Adrenal gland (tissue), 9 donors: ENCODE measurements at regions not wholly inside any gene's neighbourhood (a gene's known extent, or its start where the extent isn't known, plus 50 kb on each side); places are given as distances from the start of the nearest gene placed in this dataset.
A peak's percentile ranks its signal among the peaks of the same experiment; 100 is the strongest.

Experiments used
- DNase-seq, 7 donors: peaks; one replicate each; pipeline ENCODE4 v3.0.0-alpha.2; 2019 to 2020
- H3K27ac ChIP-seq, 5 donors: fragments of 200-600 bp; sonication (generic) in 4 of 5; 1 replicate in 3 of 5; 2 replicates in 2 of 5; pipeline versions ENCODE4 v1.5.1 to v1.8.0; 2016 to 2020; ENCODE audit warnings: mild to moderate bottlenecking in 1 of 5
- H3K27me3 ChIP-seq: fragments of 200-600 bp; 2 replicates; pipeline ENCODE4 v1.8.0; 2021
- H3K36me3 ChIP-seq, 2 donors: fragments of 200-600 bp; replicated peaks in 1 of 2; 1 replicate in 1 of 2; 2 replicates in 1 of 2; pipeline versions ENCODE4 v1.5.1 to v1.8.0; 2018 to 2022
- H3K4me1 ChIP-seq, 2 donors: fragments of 200-600 bp; replicated peaks in 1 of 2; 1 replicate in 1 of 2; 2 replicates in 1 of 2; pipeline versions ENCODE4 v1.5.1 to v1.8.0; 2018 to 2021
- H3K4me3 ChIP-seq, 4 donors: fragments of 200-600 bp; sonication (generic) in 3 of 4; one replicate each; pipeline ENCODE4 v1.5.1; 2016 to 2018
- H3K9me3 ChIP-seq, 3 donors: fragments of 200-600 bp; sonication (generic) in 1 of 3; replicated peaks in 1 of 3; 1 replicate in 2 of 3; 2 replicates in 1 of 3; pipeline versions ENCODE4 v1.5.1 to v1.8.0; 2016 to 2021
- CTCF ChIP-seq, 6 experiments: fragments of 450-650 bp in 4 of 6; fragments of 200-600 bp in 2 of 6; sonication (generic) in 1 of 6; IDR thresholded peaks; 1 replicate in 5 of 6; 2 replicates in 1 of 6; pipeline versions ENCODE4 v1.5.1 to v1.8.0; 2016 to 2021; ENCODE audit warnings: antibody characterized with exemption in 6 of 6, mild to moderate bottlenecking in 2 of 6, moderate library complexity in 1 of 6
- POLR2A ChIP-seq, 2 donors: fragments of 450-650 bp; IDR thresholded peaks; one replicate each; pipeline ENCODE4 v1.6.1; 2017; ENCODE audit warnings: antibody characterized with exemption in 2 of 2, mild to moderate bottlenecking in 2 of 2, moderate library complexity in 1 of 2
- WGBS, 4 donors: extraction: QIAGEN DNeasy Blood & Tissue Kit in 2 of 4; methylation state at CpG; one replicate each; pipeline versions ENCODE4 v1.1.5 to v1.1.7; 2013 to 2017; 5-methylcytosine and 5-hydroxymethylcytosine counted together
- intact Hi-C, 2 donors: fragments of 100-400 bp; cut with DNase I; formaldehyde crosslinking; loops; one replicate each; pipeline versions ENCODE4 v1.14.1 to v1.15.0; 2022 to 2023
- donor health status: healthy with polysubstance abuse.
- donor health status: Bipolar disorder and iron deficiency.
- donor health status: DM: yes; HTN: yes; CAD: no.
- donor health status: DM: no; HTN: no; CAD: no.
- donor health status: DM: no; HTN: no; CAD: no.

GRCh38 chr6:143616741-143617140 lies 61.0 kb upstream of the PHACTR2 start:
- no peak for TF ChIP-seq CTCF (IDR thresholded peaks at IDR 0.05)
- intact Hi-C loops: no loop called here
- Histone ChIP-seq H3K4me3 (no peak overlapping the region), H3K9me3 (no peaks in the 10 kb centered on the region), H3K36me3 (no peaks in the 10 kb centered on the region), H3K27me3 (no peaks in the 10 kb centered on the region), H3K4me1 (peaks cover 0 to 3% of the 10 kb centered on the region in 2 donors), H3K27ac (no peak overlapping the region)
- no peak for DNase-seq
- WGBS, 4 donors: 67 to 92% (median 80%) methylated on average over 7 of the region's 7 CpGs

- WGBS, 4 donors: 89 to 100% (median 92%) methylated on average over 1 of the region's 1 CpG
- Histone ChIP-seq H3K4me1 (peaks cover 0 to 3% of the 10 kb centered on the region in 2 donors), H3K27ac (no peak overlapping the region), H3K27me3 (no peaks in the 10 kb centered on the region), H3K4me3 (no peak overlapping the region), H3K9me3 (no peaks in the 10 kb centered on the region), H3K36me3 (no peaks in the 10 kb centered on the region)
- DNase-seq: no peak
- intact Hi-C loops: no loop called here
- TF ChIP-seq CTCF (IDR thresholded peaks at IDR 0.05) (no peak), POLR2A (IDR thresholded peaks at IDR 0.05) (no peak)
Observed at GRCh38 chr6:143615785-143616184, 62.0 kb upstream of the PHACTR2 start.

GRCh38 chr6:143614235-143614634 lies 63.5 kb upstream of the PHACTR2 start:
- Histone ChIP-seq H3K27ac (no peak overlapping the region), H3K36me3 (no peaks in the 10 kb centered on the region), H3K9me3 (no peaks in the 10 kb centered on the region), H3K4me1 (no peaks in the 10 kb centered on the region), H3K27me3 (no peaks in the 10 kb centered on the region), H3K4me3 (peak overlapping the region in 1 of 4 donors; percentile 25)
- no peak for DNase-seq
- TF ChIP-seq CTCF (IDR thresholded peaks at IDR 0.05) (no peak), POLR2A (IDR thresholded peaks at IDR 0.05) (no peak)
- intact Hi-C loops: no loop called here
- 35 to 56% (median 44%) methylated on average over 1 of the region's 1 CpG for WGBS, 4 donors

GRCh38 chr6:143613749-143614148 lies 64.0 kb upstream of the PHACTR2 start:
- Histone ChIP-seq H3K9me3 (no peaks in the 10 kb centered on the region), H3K36me3 (no peaks in the 10 kb centered on the region), H3K27me3 (no peaks in the 10 kb centered on the region), H3K27ac (no peak overlapping the region), H3K4me3 (no peak overlapping the region), H3K4me1 (no peaks in the 10 kb centered on the region)
- DNase-seq: no peak
- TF ChIP-seq POLR2A (IDR thresholded peaks at IDR 0.05) (no peak), CTCF (IDR thresholded peaks at IDR 0.05) (no peak)
- WGBS, 4 donors: 93 to 98% (median 97%) methylated on average over 5 of the region's 5 CpGs
- intact Hi-C loops: no loop called here
